WTC11 (cell line): ENCODE measurements at regions not wholly inside any gene's neighbourhood (a gene's known extent, or its start where the extent isn't known, plus 50 kb on each side); places are given as distances from the start of the nearest gene placed in this dataset.

Experiments
- CREM ChIP-seq: sonication (generic); formaldehyde crosslinking; IDR thresholded peaks from 2 replicates; pipeline ENCODE4 v1.8.1; 2022; ENCODE audit warnings: mild to moderate bottlenecking, missing genetic modification reagents, moderate library complexity
- JUN ChIP-seq: sonication (generic); formaldehyde crosslinking; IDR thresholded peaks from 2 replicates; pipeline ENCODE4 v1.8.0; 2023; ENCODE audit warnings: mild to moderate bottlenecking, missing genetic modification reagents
- KAT7 ChIP-seq: sonication (generic); formaldehyde crosslinking; IDR thresholded peaks from 2 replicates; pipeline ENCODE4 v1.8.1; 2023; ENCODE audit warnings: missing genetic modification reagents, mild to moderate bottlenecking, borderline replicate concordance
- NR2C2 ChIP-seq: sonication (generic); formaldehyde crosslinking; IDR thresholded peaks from 2 replicates; pipeline ENCODE4 v1.8.0; 2022; ENCODE audit warnings: mild to moderate bottlenecking, missing genetic modification reagents
- TEAD1 ChIP-seq: sonication (generic); formaldehyde crosslinking; IDR thresholded peaks from 2 replicates; pipeline ENCODE4 v1.8.0; 2022; ENCODE audit warnings: mild to moderate bottlenecking, missing genetic modification reagents
- ZNF138 ChIP-seq: sonication (generic); formaldehyde crosslinking; conservative IDR thresholded peaks from 2 replicates; pipeline ENCODE4 v1.8.1; 2022; ENCODE audit warnings: mild to moderate bottlenecking, moderate library complexity, missing genetic modification reagents
- TF ChIP-seq, protein P1 (sequence below): fragments of 200-600 bp; IDR thresholded peaks from 2 replicates; pipeline ENCODE4 v1.8.0; 2022; ENCODE audit warnings: antibody characterized with exemption
- TF ChIP-seq, protein P2 (sequence below): sonication (generic); formaldehyde crosslinking; IDR thresholded peaks from 2 replicates; pipeline ENCODE4 v1.8.1; 2023; ENCODE audit warnings: mild to moderate bottlenecking, moderate library complexity, missing genetic modification reagents
- TF ChIP-seq, protein P3 (sequence below): sonication (generic); formaldehyde crosslinking; IDR thresholded peaks from 2 replicates; pipeline ENCODE4 v1.8.1; 2022; ENCODE audit warnings: mild to moderate bottlenecking, moderate library complexity, missing genetic modification reagents
- TF ChIP-seq, protein P4 (sequence below): sonication (generic); formaldehyde crosslinking; IDR thresholded peaks from 2 replicates; pipeline ENCODE4 v1.8.1; 2023; ENCODE audit warnings: mild to moderate bottlenecking, missing genetic modification reagents
- TF ChIP-seq, protein P5 (sequence below): sonication (generic); formaldehyde crosslinking; IDR thresholded peaks from 2 replicates; pipeline ENCODE4 v1.8.1; 2022; ENCODE audit warnings: mild to moderate bottlenecking, missing genetic modification reagents, moderate library complexity, borderline replicate concordance

DNA sequence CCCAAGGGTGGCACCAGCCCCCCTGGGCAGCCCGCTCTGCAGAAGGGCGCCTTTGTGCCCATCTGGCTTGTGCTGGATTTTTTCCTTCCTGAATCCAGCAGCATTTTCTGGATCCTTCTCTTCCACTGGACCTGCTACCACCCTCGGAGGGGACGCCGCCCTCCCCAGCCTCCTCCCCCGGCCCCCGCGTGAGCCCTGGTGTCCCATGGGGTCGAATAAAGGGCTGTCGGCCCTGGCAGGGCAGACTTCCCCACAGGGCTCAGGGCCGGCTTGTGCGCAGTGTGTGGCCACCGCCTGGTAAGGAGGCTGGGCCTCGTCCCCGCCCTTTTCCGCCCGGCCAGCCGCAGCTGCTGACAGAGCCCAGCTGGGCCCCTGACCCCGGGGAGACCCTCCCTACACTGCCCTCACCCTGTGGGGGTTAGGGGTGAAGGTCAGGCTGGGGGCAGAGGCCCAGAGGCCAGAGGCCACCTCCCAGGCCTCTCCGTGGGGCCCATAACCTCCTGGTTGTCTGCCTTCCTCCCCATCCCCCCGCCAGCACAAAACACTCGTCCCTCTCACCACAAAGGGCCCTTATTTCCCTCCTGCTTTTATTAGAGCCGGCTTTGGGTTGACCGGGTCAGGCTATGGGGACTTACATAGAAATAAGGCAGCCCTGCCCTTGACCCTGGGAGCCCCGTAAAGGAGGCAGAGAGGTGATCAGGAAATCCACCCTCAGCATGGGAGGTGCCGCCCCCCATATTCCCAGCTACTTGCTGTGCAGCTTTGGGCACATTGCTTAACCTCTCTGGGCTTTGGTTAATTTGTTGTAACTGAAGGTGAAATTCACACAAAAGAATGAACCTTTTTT, 179.3 kb upstream of the CIBAR2 start:
- TF ChIP-seq NR2C2 (CRISPR knock-in tag) (no peak), KAT7 (CRISPR knock-in tag) (no peak), CREM (CRISPR knock-in tag) (no peak), JUN (no peak), ZNF138 (CRISPR knock-in tag) (no peak), TEAD1 (CRISPR knock-in tag) (no peak)
- TF ChIP-seq, protein P1, sequence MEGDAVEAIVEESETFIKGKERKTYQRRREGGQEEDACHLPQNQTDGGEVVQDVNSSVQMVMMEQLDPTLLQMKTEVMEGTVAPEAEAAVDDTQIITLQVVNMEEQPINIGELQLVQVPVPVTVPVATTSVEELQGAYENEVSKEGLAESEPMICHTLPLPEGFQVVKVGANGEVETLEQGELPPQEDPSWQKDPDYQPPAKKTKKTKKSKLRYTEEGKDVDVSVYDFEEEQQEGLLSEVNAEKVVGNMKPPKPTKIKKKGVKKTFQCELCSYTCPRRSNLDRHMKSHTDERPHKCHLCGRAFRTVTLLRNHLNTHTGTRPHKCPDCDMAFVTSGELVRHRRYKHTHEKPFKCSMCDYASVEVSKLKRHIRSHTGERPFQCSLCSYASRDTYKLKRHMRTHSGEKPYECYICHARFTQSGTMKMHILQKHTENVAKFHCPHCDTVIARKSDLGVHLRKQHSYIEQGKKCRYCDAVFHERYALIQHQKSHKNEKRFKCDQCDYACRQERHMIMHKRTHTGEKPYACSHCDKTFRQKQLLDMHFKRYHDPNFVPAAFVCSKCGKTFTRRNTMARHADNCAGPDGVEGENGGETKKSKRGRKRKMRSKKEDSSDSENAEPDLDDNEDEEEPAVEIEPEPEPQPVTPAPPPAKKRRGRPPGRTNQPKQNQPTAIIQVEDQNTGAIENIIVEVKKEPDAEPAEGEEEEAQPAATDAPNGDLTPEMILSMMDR, result no peak
- TF ChIP-seq, protein P2, sequence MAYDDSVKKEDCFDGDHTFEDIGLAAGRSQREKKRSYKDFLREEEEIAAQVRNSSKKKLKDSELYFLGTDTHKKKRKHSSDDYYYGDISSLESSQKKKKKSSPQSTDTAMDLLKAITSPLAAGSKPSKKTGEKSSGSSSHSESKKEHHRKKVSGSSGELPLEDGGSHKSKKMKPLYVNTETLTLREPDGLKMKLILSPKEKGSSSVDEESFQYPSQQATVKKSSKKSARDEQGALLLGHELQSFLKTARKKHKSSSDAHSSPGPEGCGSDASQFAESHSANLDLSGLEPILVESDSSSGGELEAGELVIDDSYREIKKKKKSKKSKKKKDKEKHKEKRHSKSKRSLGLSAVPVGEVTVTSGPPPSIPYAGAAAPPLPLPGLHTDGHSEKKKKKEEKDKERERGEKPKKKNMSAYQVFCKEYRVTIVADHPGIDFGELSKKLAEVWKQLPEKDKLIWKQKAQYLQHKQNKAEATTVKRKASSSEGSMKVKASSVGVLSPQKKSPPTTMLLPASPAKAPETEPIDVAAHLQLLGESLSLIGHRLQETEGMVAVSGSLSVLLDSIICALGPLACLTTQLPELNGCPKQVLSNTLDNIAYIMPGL, result no peak
- TF ChIP-seq, protein P3, sequence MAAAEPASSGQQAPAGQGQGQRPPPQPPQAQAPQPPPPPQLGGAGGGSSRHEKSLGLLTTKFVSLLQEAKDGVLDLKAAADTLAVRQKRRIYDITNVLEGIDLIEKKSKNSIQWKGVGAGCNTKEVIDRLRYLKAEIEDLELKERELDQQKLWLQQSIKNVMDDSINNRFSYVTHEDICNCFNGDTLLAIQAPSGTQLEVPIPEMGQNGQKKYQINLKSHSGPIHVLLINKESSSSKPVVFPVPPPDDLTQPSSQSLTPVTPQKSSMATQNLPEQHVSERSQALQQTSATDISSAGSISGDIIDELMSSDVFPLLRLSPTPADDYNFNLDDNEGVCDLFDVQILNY (CRISPR knock-in tag), result no peak
- TF ChIP-seq, protein P4, sequence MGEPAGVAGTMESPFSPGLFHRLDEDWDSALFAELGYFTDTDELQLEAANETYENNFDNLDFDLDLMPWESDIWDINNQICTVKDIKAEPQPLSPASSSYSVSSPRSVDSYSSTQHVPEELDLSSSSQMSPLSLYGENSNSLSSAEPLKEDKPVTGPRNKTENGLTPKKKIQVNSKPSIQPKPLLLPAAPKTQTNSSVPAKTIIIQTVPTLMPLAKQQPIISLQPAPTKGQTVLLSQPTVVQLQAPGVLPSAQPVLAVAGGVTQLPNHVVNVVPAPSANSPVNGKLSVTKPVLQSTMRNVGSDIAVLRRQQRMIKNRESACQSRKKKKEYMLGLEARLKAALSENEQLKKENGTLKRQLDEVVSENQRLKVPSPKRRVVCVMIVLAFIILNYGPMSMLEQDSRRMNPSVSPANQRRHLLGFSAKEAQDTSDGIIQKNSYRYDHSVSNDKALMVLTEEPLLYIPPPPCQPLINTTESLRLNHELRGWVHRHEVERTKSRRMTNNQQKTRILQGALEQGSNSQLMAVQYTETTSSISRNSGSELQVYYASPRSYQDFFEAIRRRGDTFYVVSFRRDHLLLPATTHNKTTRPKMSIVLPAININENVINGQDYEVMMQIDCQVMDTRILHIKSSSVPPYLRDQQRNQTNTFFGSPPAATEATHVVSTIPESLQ (CRISPR knock-in tag), result no peak
- TF ChIP-seq, protein P5, sequence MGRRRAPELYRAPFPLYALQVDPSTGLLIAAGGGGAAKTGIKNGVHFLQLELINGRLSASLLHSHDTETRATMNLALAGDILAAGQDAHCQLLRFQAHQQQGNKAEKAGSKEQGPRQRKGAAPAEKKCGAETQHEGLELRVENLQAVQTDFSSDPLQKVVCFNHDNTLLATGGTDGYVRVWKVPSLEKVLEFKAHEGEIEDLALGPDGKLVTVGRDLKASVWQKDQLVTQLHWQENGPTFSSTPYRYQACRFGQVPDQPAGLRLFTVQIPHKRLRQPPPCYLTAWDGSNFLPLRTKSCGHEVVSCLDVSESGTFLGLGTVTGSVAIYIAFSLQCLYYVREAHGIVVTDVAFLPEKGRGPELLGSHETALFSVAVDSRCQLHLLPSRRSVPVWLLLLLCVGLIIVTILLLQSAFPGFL (CRISPR knock-in tag), result no peak; the same call in 1 of the 2 replicates
